HEK293 (cell line): ENCODE measurements at regions not wholly inside any gene's neighbourhood (a gene's known extent, or its start where the extent isn't known, plus 50 kb on each side); places are given as distances from the start of the nearest gene placed in this dataset.

Experiments
- CTCF ChIA-PET: fragments of 350-600 bp; formaldehyde crosslinking; extraction: SDS; loops from one replicate; lab custom pipeline; 2021; ENCODE audit warnings: antibody characterized with exemption; lab: Yijun Ruan, JAX
- POLR2A ChIA-PET: fragments of 300-600 bp; formaldehyde crosslinking; extraction: SDS; loops from one replicate; lab custom pipeline; 2020; ENCODE audit warnings: antibody characterized with exemption, inconsistent platforms; lab: Yijun Ruan, JAX
- H3K27ac ChIP-seq: fragments of 200-500 bp; sonication (Bioruptor generic); 2 replicates; pipeline ENCODE4 v1.5.1; 2014; ENCODE audit warnings: low read depth, low read length, control low read depth, inconsistent platforms; ENCODE audit errors: extremely low read depth
- H3K36me3 ChIP-seq, 2 experiments: fragments of 200-500 bp in 1 of 2; sonication (Bioruptor generic) in 1 of 2; 1 replicate in 1 of 2; 2 replicates in 1 of 2; pipeline ENCODE4 v1.5.1; 2014 to 2017; ENCODE audit warnings: inconsistent platforms in 2 of 2, low read length in 2 of 2; ENCODE audit not compliant: control insufficient read depth in 2 of 2, insufficient read depth in 1 of 2
- H3K4me1 ChIP-seq: fragments of 200-500 bp; sonication (Bioruptor generic); 2 replicates; pipeline ENCODE4 v1.5.1; 2014; ENCODE audit warnings: mild to moderate bottlenecking, low read length, inconsistent platforms; ENCODE audit not compliant: control insufficient read depth, insufficient read depth
- H3K4me3 ChIP-seq: 2 replicates; pipeline ENCODE4 v1.5.1; 2011; ENCODE audit warnings: low read depth, mild to moderate bottlenecking, control low read depth, low read length, moderate library complexity
- H3K9me3 ChIP-seq: fragments of 200-500 bp; sonication (Bioruptor generic); 2 replicates; pipeline ENCODE4 v1.5.1; 2014; ENCODE audit warnings: low read depth, low read length, inconsistent platforms; ENCODE audit not compliant: control insufficient read depth, insufficient read depth
- HOXC10 ChIP-seq: sonication (generic); formaldehyde crosslinking; IDR thresholded peaks from 2 replicates; pipeline ENCODE4 v1.8.1; 2023; ENCODE audit warnings: mild to moderate bottlenecking, missing genetic modification reagents
- HOXD13 ChIP-seq: sonication (generic); formaldehyde crosslinking; IDR thresholded peaks from 2 replicates; pipeline ENCODE4 v1.8.0; 2022; ENCODE audit warnings: missing genetic modification reagents, borderline replicate concordance
- KLF10 ChIP-seq: fragments of 450-650 bp; IDR thresholded peaks from 2 replicates; pipeline ENCODE4 v1.5.1; 2018; ENCODE audit warnings: missing biosample characterization, mild to moderate bottlenecking, missing genetic modification characterization
- ZBTB7A ChIP-seq: fragments of 450-650 bp; formaldehyde crosslinking; IDR thresholded peaks from 2 replicates; pipeline ENCODE4 v1.5.1; 2016; ENCODE audit warnings: low read depth, missing biosample characterization, missing genetic modification characterization
- ZBTB8A ChIP-seq: fragments of 450-650 bp; formaldehyde crosslinking; IDR thresholded peaks from 2 replicates; pipeline ENCODE4 v1.5.1; 2016; ENCODE audit warnings: missing biosample characterization, missing genetic modification characterization
- ZFP37 ChIP-seq: fragments of 450-650 bp; formaldehyde crosslinking; IDR thresholded peaks from 2 replicates; pipeline ENCODE4 v1.5.1; 2016; ENCODE audit warnings: missing biosample characterization, missing genetic modification characterization
- ZNF112 ChIP-seq: fragments of 450-650 bp; formaldehyde crosslinking; IDR thresholded peaks from 2 replicates; pipeline ENCODE4 v1.5.0; 2017; ENCODE audit warnings: missing biosample characterization, missing genetic modification characterization
- ZNF121 ChIP-seq: fragments of 450-650 bp; formaldehyde crosslinking; IDR thresholded peaks from 2 replicates; pipeline ENCODE4 v1.5.1; 2016; ENCODE audit warnings: missing biosample characterization, missing genetic modification characterization
- ZNF133 ChIP-seq: fragments of 450-650 bp; formaldehyde crosslinking; IDR thresholded peaks from 2 replicates; pipeline ENCODE4 v1.5.1; 2016; ENCODE audit warnings: missing biosample characterization, missing genetic modification characterization
- ZNF174 ChIP-seq: fragments of 450-650 bp; formaldehyde crosslinking; IDR thresholded peaks from 2 replicates; pipeline ENCODE4 v1.5.0; 2017; ENCODE audit warnings: missing biosample characterization, mild to moderate bottlenecking, missing genetic modification characterization
- ZNF2 ChIP-seq: fragments of 450-650 bp; formaldehyde crosslinking; IDR thresholded peaks from 2 replicates; pipeline ENCODE4 v1.5.1; 2016; ENCODE audit warnings: missing biosample characterization, missing genetic modification characterization
- ZNF274 ChIP-seq, 2 experiments: fragments of 200-500 bp in 1 of 2; fragments of 450-650 bp in 1 of 2; sonication (Bioruptor generic) in 1 of 2; formaldehyde crosslinking in 1 of 2; IDR thresholded peaks; 2 replicates each; pipeline versions ENCODE4 v1.5.1 to v1.6.1; 2014 to 2016; ENCODE audit warnings: borderline replicate concordance in 1 of 2, inconsistent platforms in 1 of 2, low read length in 1 of 2, missing biosample characterization in 1 of 2, missing genetic modification characterization in 1 of 2
- ZNF335 ChIP-seq: fragments of 450-650 bp; formaldehyde crosslinking; conservative IDR thresholded peaks from 2 replicates; pipeline ENCODE4 v1.5.1; 2016; ENCODE audit warnings: missing biosample characterization, missing genetic modification characterization
- ZNF785 ChIP-seq: fragments of 450-650 bp; formaldehyde crosslinking; IDR thresholded peaks from 2 replicates; pipeline ENCODE4 v1.5.1; 2016; ENCODE audit warnings: missing biosample characterization, missing genetic modification characterization
- ZNF791 ChIP-seq: fragments of 450-650 bp; formaldehyde crosslinking; IDR thresholded peaks from 2 replicates; pipeline ENCODE4 v1.5.1; 2016; ENCODE audit warnings: missing biosample characterization, missing genetic modification characterization
- TF ChIP-seq, protein P1 (sequence below): fragments of 450-650 bp; formaldehyde crosslinking; IDR thresholded peaks from 2 replicates; pipeline ENCODE4 v1.5.1; 2016; ENCODE audit warnings: missing biosample characterization, missing genetic modification characterization
- TF ChIP-seq, protein P2 (sequence below): fragments of 450-650 bp; formaldehyde crosslinking; IDR thresholded peaks from 2 replicates; pipeline ENCODE4 v1.5.1; 2016; ENCODE audit warnings: missing biosample characterization, missing genetic modification characterization
- TF ChIP-seq, protein P3 (sequence below): fragments of 450-650 bp; formaldehyde crosslinking; IDR thresholded peaks from 2 replicates; pipeline ENCODE4 v1.5.1; 2016; ENCODE audit warnings: missing biosample characterization, missing genetic modification characterization
- TF ChIP-seq, protein P4 (sequence below): IDR thresholded peaks from 2 replicates; pipeline ENCODE4 v1.6.1; 2011; ENCODE audit warnings: mild to moderate bottlenecking, low read depth, low read length, borderline replicate concordance
- TF ChIP-seq, protein P5 (sequence below): fragments of 450-650 bp; formaldehyde crosslinking; IDR thresholded peaks from 2 replicates; pipeline ENCODE4 v1.5.0; 2017; ENCODE audit warnings: missing biosample characterization, missing genetic modification characterization, borderline replicate concordance
- TF ChIP-seq, protein P6 (sequence below): fragments of 450-650 bp; formaldehyde crosslinking; IDR thresholded peaks from 2 replicates; pipeline ENCODE4 v1.5.1; 2016; ENCODE audit warnings: missing biosample characterization, missing genetic modification characterization, borderline replicate concordance

DNA sequence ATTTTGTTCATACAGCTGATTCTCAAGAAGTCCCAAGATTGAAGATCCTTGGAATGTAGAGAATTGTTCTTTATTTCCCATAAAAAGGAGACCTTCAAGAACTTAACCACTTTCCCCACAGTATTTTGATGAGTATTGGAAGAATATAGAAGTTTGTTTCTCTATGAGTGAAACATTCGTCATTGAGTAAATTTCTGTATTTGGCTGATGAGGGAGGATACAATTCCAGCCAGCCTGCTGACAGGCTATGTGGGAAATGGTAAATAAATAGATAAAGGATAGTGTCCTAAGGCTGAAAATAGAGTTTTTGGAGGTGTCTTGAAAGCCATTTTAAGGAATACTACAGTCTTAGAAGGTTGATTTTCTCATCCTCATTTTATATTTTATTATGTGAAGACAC, 1076.1 kb downstream of the ROBO2 start (continued):
- no peak for TF ChIP-seq ZNF274 (IDR thresholded peaks at IDR 0.05; ENCODE audit: low read length)
- no peak for TF ChIP-seq ZNF274 (tag by site-specific recombination; IDR thresholded peaks at IDR 0.05; ENCODE audit: borderline replicate concordance)
- TF ChIP-seq, protein P1, sequence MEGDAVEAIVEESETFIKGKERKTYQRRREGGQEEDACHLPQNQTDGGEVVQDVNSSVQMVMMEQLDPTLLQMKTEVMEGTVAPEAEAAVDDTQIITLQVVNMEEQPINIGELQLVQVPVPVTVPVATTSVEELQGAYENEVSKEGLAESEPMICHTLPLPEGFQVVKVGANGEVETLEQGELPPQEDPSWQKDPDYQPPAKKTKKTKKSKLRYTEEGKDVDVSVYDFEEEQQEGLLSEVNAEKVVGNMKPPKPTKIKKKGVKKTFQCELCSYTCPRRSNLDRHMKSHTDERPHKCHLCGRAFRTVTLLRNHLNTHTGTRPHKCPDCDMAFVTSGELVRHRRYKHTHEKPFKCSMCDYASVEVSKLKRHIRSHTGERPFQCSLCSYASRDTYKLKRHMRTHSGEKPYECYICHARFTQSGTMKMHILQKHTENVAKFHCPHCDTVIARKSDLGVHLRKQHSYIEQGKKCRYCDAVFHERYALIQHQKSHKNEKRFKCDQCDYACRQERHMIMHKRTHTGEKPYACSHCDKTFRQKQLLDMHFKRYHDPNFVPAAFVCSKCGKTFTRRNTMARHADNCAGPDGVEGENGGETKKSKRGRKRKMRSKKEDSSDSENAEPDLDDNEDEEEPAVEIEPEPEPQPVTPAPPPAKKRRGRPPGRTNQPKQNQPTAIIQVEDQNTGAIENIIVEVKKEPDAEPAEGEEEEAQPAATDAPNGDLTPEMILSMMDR (tag by site-specific recombination) = no peak
- no peak for TF ChIP-seq ZNF2 (tag by site-specific recombination)
- no peak for TF ChIP-seq ZBTB7A (tag by site-specific recombination)
- TF ChIP-seq, protein P2, sequence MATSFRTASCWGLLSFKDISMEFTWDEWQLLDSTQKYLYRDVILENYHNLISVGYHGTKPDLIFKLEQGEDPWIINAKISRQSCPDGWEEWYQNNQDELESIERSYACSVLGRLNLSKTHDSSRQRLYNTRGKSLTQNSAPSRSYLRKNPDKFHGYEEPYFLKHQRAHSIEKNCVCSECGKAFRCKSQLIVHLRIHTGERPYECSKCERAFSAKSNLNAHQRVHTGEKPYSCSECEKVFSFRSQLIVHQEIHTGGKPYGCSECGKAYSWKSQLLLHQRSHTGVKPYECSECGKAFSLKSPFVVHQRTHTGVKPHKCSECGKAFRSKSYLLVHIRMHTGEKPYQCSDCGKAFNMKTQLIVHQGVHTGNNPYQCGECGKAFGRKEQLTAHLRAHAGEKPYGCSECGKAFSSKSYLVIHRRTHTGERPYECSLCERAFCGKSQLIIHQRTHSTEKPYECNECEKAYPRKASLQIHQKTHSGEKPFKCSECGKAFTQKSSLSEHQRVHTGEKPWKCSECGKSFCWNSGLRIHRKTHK (tag by site-specific recombination) = no peak
- no peak for TF ChIP-seq ZNF335 (tag by site-specific recombination)
- TF ChIP-seq, protein P3, sequence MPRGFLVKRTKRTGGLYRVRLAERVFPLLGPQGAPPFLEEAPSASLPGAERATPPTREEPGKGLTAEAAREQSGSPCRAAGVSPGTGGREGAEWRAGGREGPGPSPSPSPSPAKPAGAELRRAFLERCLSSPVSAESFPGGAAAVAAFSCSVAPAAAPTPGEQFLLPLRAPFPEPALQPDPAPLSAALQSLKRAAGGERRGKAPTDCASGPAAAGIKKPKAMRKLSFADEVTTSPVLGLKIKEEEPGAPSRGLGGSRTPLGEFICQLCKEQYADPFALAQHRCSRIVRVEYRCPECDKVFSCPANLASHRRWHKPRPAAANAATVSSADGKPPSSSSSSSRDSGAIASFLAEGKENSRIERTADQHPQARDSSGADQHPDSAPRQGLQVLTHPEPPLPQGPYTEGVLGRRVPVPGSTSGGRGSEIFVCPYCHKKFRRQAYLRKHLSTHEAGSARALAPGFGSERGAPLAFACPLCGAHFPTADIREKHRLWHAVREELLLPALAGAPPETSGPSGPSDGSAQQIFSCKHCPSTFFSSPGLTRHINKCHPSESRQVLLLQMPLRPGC (tag by site-specific recombination) = no peak
- TF ChIP-seq HOXC10 (CRISPR knock-in tag) = no peak
- TF ChIP-seq ZNF174 = no peak
- TF ChIP-seq KLF10 (tag by site-specific recombination) = no peak
- TF ChIP-seq, protein P4, sequence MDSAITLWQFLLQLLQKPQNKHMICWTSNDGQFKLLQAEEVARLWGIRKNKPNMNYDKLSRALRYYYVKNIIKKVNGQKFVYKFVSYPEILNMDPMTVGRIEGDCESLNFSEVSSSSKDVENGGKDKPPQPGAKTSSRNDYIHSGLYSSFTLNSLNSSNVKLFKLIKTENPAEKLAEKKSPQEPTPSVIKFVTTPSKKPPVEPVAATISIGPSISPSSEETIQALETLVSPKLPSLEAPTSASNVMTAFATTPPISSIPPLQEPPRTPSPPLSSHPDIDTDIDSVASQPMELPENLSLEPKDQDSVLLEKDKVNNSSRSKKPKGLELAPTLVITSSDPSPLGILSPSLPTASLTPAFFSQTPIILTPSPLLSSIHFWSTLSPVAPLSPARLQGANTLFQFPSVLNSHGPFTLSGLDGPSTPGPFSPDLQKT = no peak

DNA sequence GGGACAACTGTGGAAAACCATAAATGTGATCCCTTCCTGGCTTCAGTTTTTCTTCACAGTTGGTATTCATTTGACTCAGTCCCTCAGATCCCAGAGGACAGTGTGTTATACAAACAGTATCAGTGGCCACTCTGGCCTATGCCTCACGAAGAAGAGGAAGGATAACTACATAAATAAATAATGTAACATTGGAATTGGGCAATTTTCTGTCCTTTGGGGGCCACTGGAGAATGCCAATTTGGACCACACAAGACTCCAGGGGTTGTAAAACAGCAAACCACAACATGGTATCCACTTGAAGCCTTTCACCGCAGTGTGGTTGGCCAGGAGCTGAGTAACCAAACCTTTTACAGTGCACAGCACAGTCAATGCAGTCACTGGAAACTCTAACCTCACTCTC, 1077.0 kb downstream of the ROBO2 start:
- ChIA-PET POLR2A (no interaction called here), CTCF (no interaction called here)
- TF ChIP-seq ZNF785 (no peak), ZNF791 (tag by site-specific recombination) (no peak), ZNF133 (tag by site-specific recombination) (no peak), ZFP37 (tag by site-specific recombination) (no peak), HOXD13 (CRISPR knock-in tag) (no peak), ZNF335 (tag by site-specific recombination) (no peak), ZNF112 (tag by site-specific recombination) (no peak), ZNF121 (tag by site-specific recombination) (no peak), ZBTB8A (no peak)
- TF ChIP-seq, protein P1 (tag by site-specific recombination) = no peak
- TF ChIP-seq, protein P5, sequence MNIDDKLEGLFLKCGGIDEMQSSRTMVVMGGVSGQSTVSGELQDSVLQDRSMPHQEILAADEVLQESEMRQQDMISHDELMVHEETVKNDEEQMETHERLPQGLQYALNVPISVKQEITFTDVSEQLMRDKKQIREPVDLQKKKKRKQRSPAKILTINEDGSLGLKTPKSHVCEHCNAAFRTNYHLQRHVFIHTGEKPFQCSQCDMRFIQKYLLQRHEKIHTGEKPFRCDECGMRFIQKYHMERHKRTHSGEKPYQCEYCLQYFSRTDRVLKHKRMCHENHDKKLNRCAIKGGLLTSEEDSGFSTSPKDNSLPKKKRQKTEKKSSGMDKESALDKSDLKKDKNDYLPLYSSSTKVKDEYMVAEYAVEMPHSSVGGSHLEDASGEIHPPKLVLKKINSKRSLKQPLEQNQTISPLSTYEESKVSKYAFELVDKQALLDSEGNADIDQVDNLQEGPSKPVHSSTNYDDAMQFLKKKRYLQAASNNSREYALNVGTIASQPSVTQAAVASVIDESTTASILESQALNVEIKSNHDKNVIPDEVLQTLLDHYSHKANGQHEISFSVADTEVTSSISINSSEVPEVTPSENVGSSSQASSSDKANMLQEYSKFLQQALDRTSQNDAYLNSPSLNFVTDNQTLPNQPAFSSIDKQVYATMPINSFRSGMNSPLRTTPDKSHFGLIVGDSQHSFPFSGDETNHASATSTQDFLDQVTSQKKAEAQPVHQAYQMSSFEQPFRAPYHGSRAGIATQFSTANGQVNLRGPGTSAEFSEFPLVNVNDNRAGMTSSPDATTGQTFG (tag by site-specific recombination) = no peak
- TF ChIP-seq, protein P6, sequence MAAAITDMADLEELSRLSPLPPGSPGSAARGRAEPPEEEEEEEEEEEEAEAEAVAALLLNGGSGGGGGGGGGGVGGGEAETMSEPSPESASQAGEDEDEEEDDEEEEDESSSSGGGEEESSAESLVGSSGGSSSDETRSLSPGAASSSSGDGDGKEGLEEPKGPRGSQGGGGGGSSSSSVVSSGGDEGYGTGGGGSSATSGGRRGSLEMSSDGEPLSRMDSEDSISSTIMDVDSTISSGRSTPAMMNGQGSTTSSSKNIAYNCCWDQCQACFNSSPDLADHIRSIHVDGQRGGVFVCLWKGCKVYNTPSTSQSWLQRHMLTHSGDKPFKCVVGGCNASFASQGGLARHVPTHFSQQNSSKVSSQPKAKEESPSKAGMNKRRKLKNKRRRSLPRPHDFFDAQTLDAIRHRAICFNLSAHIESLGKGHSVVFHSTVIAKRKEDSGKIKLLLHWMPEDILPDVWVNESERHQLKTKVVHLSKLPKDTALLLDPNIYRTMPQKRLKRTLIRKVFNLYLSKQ (tag by site-specific recombination) = no peak
- no peaks in the 10 kb centered on the region for H3K36me3 ChIP-seq
- H3K4me1 ChIP-seq = no peaks in the 10 kb centered on the region
- no peak overlapping the region for H3K4me3 ChIP-seq
- no peak overlapping the region for H3K27ac ChIP-seq
- H3K9me3 ChIP-seq = no peaks in the 10 kb centered on the region
